ENCODE measurements at regions not wholly inside any gene's neighbourhood (a gene's known extent, or its start where the extent isn't known, plus 50 kb on each side); places are given as distances from the start of the nearest gene placed in this dataset.

- DNase-seq (ENCODE audit: low spot score): no peak
- intact Hi-C loops (cut with DNase I): no loop called here
- peak; percentile 5 for ATAC-seq
Observed at GRCh38 chr18:10403708-10404107, 50.7 kb upstream of the APCDD1 start.

GRCh38 chr18:10404168-10404567, 50.3 kb upstream of the APCDD1 start:
- intact Hi-C loops (cut with DNase I): no loop called here
- no peak for DNase-seq (ENCODE audit: low spot score)
- peak; percentile 67 for ATAC-seq
